CD4-positive, alpha-beta T cell (primary cell): ENCODE measurements at regions not wholly inside any gene's neighbourhood (a gene's known extent, or its start where the extent isn't known, plus 50 kb on each side); places are given as distances from the start of the nearest gene placed in this dataset.

Experiments used
- ATAC-seq: fragments of 200-7000 bp; cut with Tn5 transposase; one replicate; pipeline ENCODE4 v1.10.0; 2022; ENCODE audit warnings: mild to moderate bottlenecking; ENCODE audit not compliant: poor library complexity
- CTCF ChIA-PET: fragments of 350-600 bp; sonication (Branson Sonifier 250); formaldehyde crosslinking; loops from one replicate; lab custom pipeline; 2021; ENCODE audit warnings: antibody characterized with exemption, inconsistent platforms; lab: Charles Lee
- POLR2A ChIA-PET: fragments of 350-600 bp; sonication (Branson Sonifier 250); formaldehyde crosslinking; loops from one replicate; lab custom pipeline; 2021; ENCODE audit warnings: antibody characterized with exemption, inconsistent platforms; lab: Charles Lee
- DNase-seq, 14 experiments: peaks; one replicate each; pipeline ENCODE4 v3.0.0-alpha.2; 2013 to 2020; ENCODE audit warnings: mixed read lengths in 2 of 14
- H3K27ac ChIP-seq, 2 donors: one replicate each; pipeline versions ENCODE4 v1.5.1 to v1.7.0; 2013; ENCODE audit warnings: low read length in 2 of 2, low read depth in 1 of 2, mild to moderate bottlenecking in 1 of 2
- H3K27me3 ChIP-seq, 2 experiments: 1 replicate in 1 of 2; 2 replicates in 1 of 2; pipeline versions ENCODE4 v1.6.1 to v1.7.0; 2013; ENCODE audit warnings: low read length in 2 of 2, control low read depth in 1 of 2, mild to moderate bottlenecking in 1 of 2, moderate library complexity in 1 of 2; ENCODE audit not compliant: insufficient read depth in 2 of 2, control insufficient read depth in 1 of 2
- H3K36me3 ChIP-seq: one replicate; pipeline ENCODE4 v1.6.1; 2013; ENCODE audit warnings: low read length, control low read depth; ENCODE audit not compliant: insufficient read depth
- H3K4me1 ChIP-seq: one replicate; pipeline ENCODE4 v1.6.1; 2013; ENCODE audit warnings: low read length, control low read depth; ENCODE audit not compliant: insufficient read depth
- H3K4me3 ChIP-seq: one replicate; pipeline ENCODE4 v1.5.1; 2013; ENCODE audit warnings: mild to moderate bottlenecking, low read length, moderate library complexity
- H3K9me3 ChIP-seq, 2 experiments: 1 replicate in 1 of 2; 2 replicates in 1 of 2; pipeline versions ENCODE4 v1.6.1 to v1.7.0; 2013; ENCODE audit warnings: low read length in 2 of 2, mild to moderate bottlenecking in 2 of 2, control low read depth in 1 of 2, moderate library complexity in 1 of 2; ENCODE audit not compliant: control insufficient read depth in 1 of 2, insufficient read depth in 1 of 2
- H3K27ac Mint-ChIP-seq: one replicate; pipeline ENCODE4 v1.8.0; 2020; ENCODE audit warnings: mixed read lengths
- H3K27me3 Mint-ChIP-seq: one replicate; pipeline ENCODE4 v1.8.0; 2021; ENCODE audit warnings: mixed read lengths
- H3K36me3 Mint-ChIP-seq: one replicate; pipeline ENCODE4 v1.8.0; 2021; ENCODE audit warnings: low read depth, mixed read lengths
- H3K4me1 Mint-ChIP-seq: one replicate; pipeline ENCODE4 v1.8.0; 2021; ENCODE audit warnings: low read depth, mixed read lengths
- H3K4me3 Mint-ChIP-seq: one replicate; pipeline ENCODE4 v1.8.0; 2020; ENCODE audit warnings: mild to moderate bottlenecking, mixed read lengths
- H3K9me3 Mint-ChIP-seq: one replicate; pipeline ENCODE4 v1.8.0; 2020; ENCODE audit warnings: mixed read lengths
- CTCF ChIP-seq: fragments of 200-600 bp; IDR thresholded peaks from one replicate; pipeline ENCODE4 v1.8.0; 2022; ENCODE audit warnings: antibody characterized with exemption, mild to moderate bottlenecking
- intact Hi-C, 2 experiments: fragments of 100-400 bp; cut with DNase I in 1 of 2; cut with micrococcal nuclease in 1 of 2; formaldehyde crosslinking; loops; one replicate each; pipeline versions ENCODE4 v1.15.1 to v1.9.0; 2023 to 2025; cut with DNase I, micrococcal nuclease

DNA sequence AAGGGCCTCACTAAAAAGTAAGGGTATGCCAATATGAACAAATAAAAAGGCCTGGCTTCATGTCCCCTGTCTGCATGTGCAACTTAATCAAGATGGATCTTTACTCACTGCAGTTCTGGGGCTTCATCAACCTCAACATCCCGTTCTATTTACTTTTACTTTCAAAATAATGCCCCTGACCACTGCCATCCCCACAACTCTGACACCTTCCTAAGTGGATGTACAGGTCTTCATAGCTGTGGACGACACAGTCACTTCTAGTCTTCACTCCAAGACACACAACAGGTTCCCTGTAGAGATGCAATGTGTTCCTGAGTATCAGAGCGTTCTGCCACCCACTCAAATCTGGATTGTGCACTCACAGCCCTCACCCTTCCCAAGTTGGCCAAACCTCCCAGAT lies 136.1 kb downstream of the ENC1 start:
- no peak for ATAC-seq
- Histone ChIP-seq H3K27ac (no peak overlapping the region), H3K36me3 (no peaks in the 10 kb centered on the region), H3K27me3 (no peaks in the 10 kb centered on the region), H3K4me1 (no peaks in the 10 kb centered on the region), H3K4me3 (no peak overlapping the region), H3K9me3 (no peaks in the 10 kb centered on the region)
- TF ChIP-seq CTCF, result no peak
- Mint-ChIP-seq H3K36me3 (no peaks in the 10 kb centered on the region), H3K27ac (no peak overlapping the region), H3K9me3 (no peaks in the 10 kb centered on the region), H3K27me3 (no peaks in the 10 kb centered on the region), H3K4me3 (no peak overlapping the region), H3K4me1 (no peaks in the 10 kb centered on the region)
- ChIA-PET POLR2A (no interaction called here), CTCF (no interaction called here)
- DNase-seq, result no peak
- intact Hi-C loops, result no loop called here

DNA sequence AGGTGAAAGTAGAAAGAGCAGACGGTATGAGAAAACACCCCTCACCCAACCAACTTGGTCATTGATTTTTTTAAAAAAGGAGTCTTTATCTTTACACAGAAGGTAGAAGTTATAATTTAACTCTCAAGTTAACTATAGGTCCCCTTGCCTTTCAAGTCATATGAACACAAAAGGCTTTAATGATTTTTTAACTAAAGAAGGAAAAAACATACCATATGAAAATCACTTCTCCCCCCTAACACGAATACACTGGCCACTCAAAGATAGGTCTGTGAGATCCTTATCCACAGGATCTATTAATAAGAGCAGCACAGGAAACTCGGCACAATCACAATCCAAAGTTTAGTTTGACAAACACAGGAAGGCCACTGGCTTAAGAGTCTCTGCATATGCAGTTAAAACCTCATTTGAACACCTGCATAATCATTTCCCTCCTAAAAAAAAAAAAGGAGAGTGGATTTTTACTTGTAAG lies 138.0 kb downstream of the ENC1 start:
- ATAC-seq (no peak), DNase-seq (no peak)
- Mint-ChIP-seq H3K27me3 (no peaks in the 10 kb centered on the region), H3K4me3 (no peak overlapping the region), H3K4me1 (no peaks in the 10 kb centered on the region), H3K36me3 (no peaks in the 10 kb centered on the region), H3K27ac (no peak overlapping the region), H3K9me3 (no peaks in the 10 kb centered on the region)
- ChIA-PET CTCF (interaction anchor here (0.7 kb wide), 2 partner anchors 34 to 36 kb away, joined by 3 read pairs; no protein-coding TSS in a partner anchor), POLR2A (no interaction called here)
- H3K9me3 ChIP-seq, result no peaks in the 10 kb centered on the region
- no peak for TF ChIP-seq CTCF
- no peak overlapping the region for H3K27ac ChIP-seq
- no peaks in the 10 kb centered on the region for H3K27me3 ChIP-seq
- intact Hi-C loops, result no loop called here
- H3K36me3 ChIP-seq, result no peaks in the 10 kb centered on the region
- H3K4me1 ChIP-seq, result no peaks in the 10 kb centered on the region
- H3K4me3 ChIP-seq, result no peak overlapping the region

DNA sequence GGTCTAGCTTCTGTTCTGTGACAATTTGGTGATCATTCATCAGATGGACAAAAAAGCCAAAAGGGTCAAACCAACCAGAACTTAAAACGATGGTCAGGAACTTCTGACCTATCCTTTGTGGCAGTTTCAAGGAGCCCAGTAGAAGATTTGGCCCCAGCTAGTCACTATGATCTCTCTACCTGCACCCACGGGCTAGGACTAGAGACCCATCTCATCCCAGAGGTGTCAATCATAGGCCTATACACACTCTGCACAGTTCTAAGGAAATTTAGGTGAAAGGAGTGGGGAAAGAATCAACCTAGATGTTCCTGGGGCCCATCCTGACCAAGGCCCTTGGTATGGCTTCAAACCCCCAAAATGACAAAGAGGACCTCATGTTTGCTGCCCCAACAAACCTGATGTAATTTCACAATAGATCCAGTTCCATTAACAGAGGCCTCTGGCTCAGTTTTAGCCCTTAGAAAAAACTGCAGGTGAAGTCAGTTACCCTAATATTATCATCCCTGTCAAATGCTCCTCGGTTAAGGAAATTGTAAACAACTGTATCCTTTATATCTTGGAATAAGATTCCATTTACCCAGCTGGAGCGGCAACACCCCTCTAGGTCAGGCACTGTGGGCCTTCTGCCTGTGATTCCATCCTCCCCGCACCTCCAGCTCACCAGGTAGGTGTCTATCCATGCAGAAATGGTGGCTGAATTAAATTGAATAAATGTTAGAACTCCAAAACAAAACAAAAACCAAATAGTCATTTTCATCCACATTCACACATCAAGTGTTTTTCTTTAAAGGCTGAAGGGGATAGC lies 138.7 kb downstream of the ENC1 start:
- TF ChIP-seq CTCF, result no peak
- H3K36me3 ChIP-seq, result no peaks in the 10 kb centered on the region
- no peaks in the 10 kb centered on the region for H3K27me3 ChIP-seq
- intact Hi-C loops, result no loop called here
- ATAC-seq, result no peak
- H3K4me1 ChIP-seq, result no peaks in the 10 kb centered on the region
- DNase-seq, result no peak
- no peaks in the 10 kb centered on the region for H3K27me3 Mint-ChIP-seq
- no peaks in the 10 kb centered on the region for H3K9me3 ChIP-seq
- H3K4me3 Mint-ChIP-seq, result no peak overlapping the region
- H3K4me1 Mint-ChIP-seq, result no peaks in the 10 kb centered on the region
- no peak overlapping the region for H3K4me3 ChIP-seq
- H3K27ac Mint-ChIP-seq, result no peak overlapping the region
- H3K9me3 Mint-ChIP-seq, result no peaks in the 10 kb centered on the region
- no peak overlapping the region for H3K27ac ChIP-seq
- CTCF ChIA-PET, result no interaction called here
- POLR2A ChIA-PET, result no interaction called here
- H3K36me3 Mint-ChIP-seq, result no peaks in the 10 kb centered on the region
